Suprapubic skin (tissue), 4 donors: ENCODE measurements at regions not wholly inside any gene's neighbourhood (a gene's known extent, or its start where the extent isn't known, plus 50 kb on each side); places are given as distances from the start of the nearest gene placed in this dataset.

Source experiments
- POLR2A ChIP-seq, 2 donors: fragments of 450-650 bp; IDR thresholded peaks; one replicate each; pipeline ENCODE4 v1.6.1; 2017; ENCODE audit warnings: antibody characterized with exemption in 2 of 2, mild to moderate bottlenecking in 2 of 2, moderate library complexity in 2 of 2
- POLR2AphosphoS5 ChIP-seq, 3 donors: sonication (generic); formaldehyde crosslinking; IDR thresholded peaks; one replicate each; pipeline ENCODE4 v1.6.1; 2017; ENCODE audit warnings: antibody characterized with exemption in 3 of 3
- TF ChIP-seq, protein P1 (sequence below), 2 donors: fragments of 200-600 bp in 1 of 2; fragments of 450-650 bp in 1 of 2; sonication (generic) in 1 of 2; IDR thresholded peaks; one replicate each; pipeline ENCODE4 v1.5.1; 2016 to 2019; ENCODE audit warnings: antibody characterized with exemption in 2 of 2, mild to moderate bottlenecking in 1 of 2, moderate library complexity in 1 of 2

DNA sequence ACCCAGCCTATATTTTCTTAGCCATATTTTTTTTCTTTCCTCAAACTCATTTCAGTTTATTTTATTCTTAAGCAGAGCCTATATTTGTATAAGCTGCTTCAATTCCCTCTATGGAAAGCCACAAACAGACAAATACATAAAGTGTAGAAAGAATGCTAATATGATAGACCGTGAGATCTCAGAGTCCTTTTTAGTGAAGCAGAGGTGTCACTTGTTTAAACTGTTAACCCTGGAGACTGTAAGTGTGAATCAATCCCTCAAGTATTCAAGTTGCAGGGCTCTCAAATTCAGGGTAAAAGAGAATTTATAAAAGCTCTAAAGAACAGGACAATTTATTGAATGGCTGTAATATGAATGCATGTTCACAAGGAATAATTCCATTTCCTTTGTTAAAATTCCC is 72.2 kb upstream of the BHLHE40 start:
- TF ChIP-seq, protein P1, sequence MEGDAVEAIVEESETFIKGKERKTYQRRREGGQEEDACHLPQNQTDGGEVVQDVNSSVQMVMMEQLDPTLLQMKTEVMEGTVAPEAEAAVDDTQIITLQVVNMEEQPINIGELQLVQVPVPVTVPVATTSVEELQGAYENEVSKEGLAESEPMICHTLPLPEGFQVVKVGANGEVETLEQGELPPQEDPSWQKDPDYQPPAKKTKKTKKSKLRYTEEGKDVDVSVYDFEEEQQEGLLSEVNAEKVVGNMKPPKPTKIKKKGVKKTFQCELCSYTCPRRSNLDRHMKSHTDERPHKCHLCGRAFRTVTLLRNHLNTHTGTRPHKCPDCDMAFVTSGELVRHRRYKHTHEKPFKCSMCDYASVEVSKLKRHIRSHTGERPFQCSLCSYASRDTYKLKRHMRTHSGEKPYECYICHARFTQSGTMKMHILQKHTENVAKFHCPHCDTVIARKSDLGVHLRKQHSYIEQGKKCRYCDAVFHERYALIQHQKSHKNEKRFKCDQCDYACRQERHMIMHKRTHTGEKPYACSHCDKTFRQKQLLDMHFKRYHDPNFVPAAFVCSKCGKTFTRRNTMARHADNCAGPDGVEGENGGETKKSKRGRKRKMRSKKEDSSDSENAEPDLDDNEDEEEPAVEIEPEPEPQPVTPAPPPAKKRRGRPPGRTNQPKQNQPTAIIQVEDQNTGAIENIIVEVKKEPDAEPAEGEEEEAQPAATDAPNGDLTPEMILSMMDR (IDR thresholded peaks at IDR 0.05): no peak
- TF ChIP-seq POLR2A (IDR thresholded peaks at IDR 0.05) (no peak), POLR2AphosphoS5 (IDR thresholded peaks at IDR 0.05) (no peak)
